Chondrocyte (in vitro differentiated cells): ENCODE measurements at regions not wholly inside any gene's neighbourhood (a gene's known extent, or its start where the extent isn't known, plus 50 kb on each side); places are given as distances from the start of the nearest gene placed in this dataset.

Source experiments
- DNase-seq: peaks from one replicate; pipeline ENCODE4 v3.0.0; 2021; ENCODE audit warnings: mixed read lengths, low spot score
- H3K27ac Mint-ChIP-seq: one replicate; pipeline ENCODE4 v1.8.0; 2021; ENCODE audit warnings: mild to moderate bottlenecking, moderate library complexity, mixed read lengths; ENCODE audit not compliant: unreplicated experiment
- H3K27me3 Mint-ChIP-seq: 2 replicates; pipeline ENCODE4 v1.8.0; 2021; ENCODE audit warnings: low read depth, mixed read lengths
- H3K36me3 Mint-ChIP-seq: 2 replicates; pipeline ENCODE4 v1.8.0; 2021; ENCODE audit warnings: low read depth, mixed read lengths
- H3K4me1 Mint-ChIP-seq: 2 replicates; pipeline ENCODE4 v1.8.0; 2021; ENCODE audit warnings: low read depth, mild to moderate bottlenecking, mixed read lengths
- H3K4me3 Mint-ChIP-seq: one replicate; pipeline ENCODE4 v1.8.0; 2021; ENCODE audit warnings: mild to moderate bottlenecking, moderate library complexity, mixed read lengths; ENCODE audit not compliant: unreplicated experiment
- H3K9me3 Mint-ChIP-seq: 2 replicates; pipeline ENCODE4 v1.8.0; 2021; ENCODE audit warnings: low read depth, mixed read lengths
- CTCF ChIP-seq: fragments of 200-600 bp; sonication (generic); IDR thresholded peaks from 2 replicates; pipeline ENCODE4 v1.5.0; 2021; ENCODE audit warnings: antibody characterized with exemption, mild to moderate bottlenecking, moderate library complexity

GRCh38 chr16:75929046-75929445 lies 202.8 kb upstream of the CPHXL start:
- no peak for DNase-seq
- no peak for TF ChIP-seq CTCF
- no peaks in the 10 kb centered on the region for H3K36me3 Mint-ChIP-seq
- peaks cover 8% of the 10 kb centered on the region for H3K27me3 Mint-ChIP-seq
- H3K9me3 Mint-ChIP-seq: peaks cover 7% of the 10 kb centered on the region
- no peak overlapping the region for H3K4me3 Mint-ChIP-seq
- no peaks in the 10 kb centered on the region for H3K4me1 Mint-ChIP-seq
- no peak overlapping the region for H3K27ac Mint-ChIP-seq

- no peak for TF ChIP-seq CTCF
- Mint-ChIP-seq H3K27ac (no peak overlapping the region), H3K27me3 (peaks cover 6% of the 10 kb centered on the region), H3K9me3 (peaks cover 7% of the 10 kb centered on the region), H3K4me3 (no peak overlapping the region), H3K4me1 (no peaks in the 10 kb centered on the region), H3K36me3 (no peaks in the 10 kb centered on the region)
- DNase-seq: no peak
These were observed 204.8 kb upstream of the CPHXL start for GRCh38 chr16:75931043-75931442.

DNA sequence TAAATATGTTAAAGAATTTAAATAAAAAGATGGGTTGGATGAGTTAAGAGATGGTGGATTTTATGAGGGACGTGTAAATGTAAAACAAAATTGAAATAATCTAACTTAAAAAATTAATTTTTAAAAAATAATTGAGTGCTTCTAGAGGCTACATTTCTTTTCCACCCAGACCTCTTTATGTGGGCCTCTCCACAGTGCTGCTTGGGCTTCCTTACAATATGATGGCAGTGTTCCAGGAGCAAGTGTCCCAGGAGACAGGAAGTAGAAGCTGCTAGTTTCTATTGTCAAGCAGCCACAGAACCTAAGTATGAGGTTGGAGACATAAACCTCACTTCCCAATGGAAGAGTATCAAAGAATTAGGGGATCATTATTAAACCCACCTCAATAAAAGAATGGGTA lies 205.7 kb upstream of the CPHXL start:
- H3K27me3 Mint-ChIP-seq: peaks cover 6% of the 10 kb centered on the region
- no peak overlapping the region for H3K4me3 Mint-ChIP-seq
- H3K4me1 Mint-ChIP-seq: no peaks in the 10 kb centered on the region
- TF ChIP-seq CTCF: no peak
- H3K36me3 Mint-ChIP-seq: no peaks in the 10 kb centered on the region
- peaks cover 7% of the 10 kb centered on the region for H3K9me3 Mint-ChIP-seq
- DNase-seq: no peak
- H3K27ac Mint-ChIP-seq: no peak overlapping the region

DNA sequence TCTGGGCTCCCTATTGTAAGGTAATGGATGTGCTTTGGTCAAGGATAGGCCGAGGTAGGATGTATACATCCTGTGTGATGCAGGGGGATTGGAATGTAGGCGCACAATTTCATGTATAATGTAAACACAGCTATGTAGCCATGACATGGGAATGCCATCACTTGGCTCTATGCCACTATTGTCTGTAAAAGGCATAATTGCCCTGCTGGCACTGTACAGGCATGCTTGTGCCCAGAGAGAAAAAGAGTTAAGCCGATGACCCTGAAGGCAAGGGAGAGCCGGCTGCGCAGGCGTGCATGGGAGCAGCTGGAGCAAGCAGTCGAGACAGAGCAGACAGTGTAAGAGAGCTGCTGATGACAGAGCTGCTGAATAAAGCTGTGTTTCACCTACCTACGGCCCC lies 212.5 kb upstream of the CPHXL start:
- DNase-seq: no peak
- Mint-ChIP-seq H3K27ac (no peak overlapping the region), H3K4me1 (no peaks in the 10 kb centered on the region), H3K4me3 (no peak overlapping the region), H3K9me3 (no peaks in the 10 kb centered on the region), H3K27me3 (peaks cover 3% of the 10 kb centered on the region), H3K36me3 (no peaks in the 10 kb centered on the region)
- no peak for TF ChIP-seq CTCF

GRCh38 chr16:75942351-75942750 lies 216.1 kb upstream of the CPHXL start:
- H3K4me1 Mint-ChIP-seq: no peaks in the 10 kb centered on the region
- no peak overlapping the region for H3K4me3 Mint-ChIP-seq
- no peak overlapping the region for H3K27ac Mint-ChIP-seq
- no peaks in the 10 kb centered on the region for H3K9me3 Mint-ChIP-seq
- peaks cover 3% of the 10 kb centered on the region for H3K27me3 Mint-ChIP-seq
- no peak for DNase-seq
- H3K36me3 Mint-ChIP-seq: no peaks in the 10 kb centered on the region
- TF ChIP-seq CTCF: no peak
